Panc1 (cell line): ENCODE measurements at regions not wholly inside any gene's neighbourhood (a gene's known extent, or its start where the extent isn't known, plus 50 kb on each side); places are given as distances from the start of the nearest gene placed in this dataset.
"Not testable (repeated sequence)": the region's sequence is repeated elsewhere in the genome, so short reads cannot be mapped to it uniquely, and the experiment has no call there.

Experiments used
- ATAC-seq: fragments of 200-7000 bp; cut with Tn5 transposase; 2 replicates; pipeline ENCODE4 v1.9.1; 2020; ENCODE audit warnings: mild to moderate bottlenecking, moderate library complexity
- BruUV-seq: library from RNA; stranded (reverse); fragments of 400-500 nt; replicated peaks from 2 replicates; lab custom pipeline; 2021; lab: Mats Ljungman, UMichigan
- CTCF ChIA-PET: fragments of 300-600 bp; sonication (Branson Sonifier 250); formaldehyde crosslinking; loops from one replicate; lab custom pipeline; 2022; ENCODE audit warnings: antibody characterized with exemption; lab: Charles Lee
- POLR2A ChIA-PET: fragments of 300-600 bp; sonication (Branson Sonifier 250); formaldehyde crosslinking; loops from one replicate; lab custom pipeline; 2022; ENCODE audit warnings: antibody characterized with exemption; lab: Charles Lee
- DNase-seq: peaks from one replicate; pipeline ENCODE4 v3.0.0-alpha.2; 2010; ENCODE audit warnings: low read depth, low spot score
- H3K27ac ChIP-seq: 2 replicates; pipeline ENCODE4 v1.5.1; 2011; ENCODE audit warnings: mild to moderate bottlenecking, low read length, inconsistent platforms
- H3K27me3 ChIP-seq: fragments of 200-500 bp; sonication (Bioruptor generic); 2 replicates; pipeline ENCODE4 v1.6.0; 2014; ENCODE audit warnings: low read length, inconsistent platforms; ENCODE audit not compliant: control insufficient read depth, insufficient read depth
- H3K36me3 ChIP-seq: fragments of 200-500 bp; sonication (Bioruptor generic); 2 replicates; pipeline ENCODE4 v1.5.1; 2014; ENCODE audit warnings: inconsistent platforms, mild to moderate bottlenecking, low read length, moderate library complexity; ENCODE audit not compliant: control insufficient read depth, insufficient read depth
- H3K4me1 ChIP-seq: 2 replicates; pipeline ENCODE4 v1.5.1; 2011; ENCODE audit warnings: inconsistent platforms, mild to moderate bottlenecking, low read length, moderate library complexity; ENCODE audit not compliant: control insufficient read depth, insufficient read depth
- H3K4me3 ChIP-seq, 2 experiments: 2 replicates each; pipeline ENCODE4 v1.5.1; 2011 to 2012; ENCODE audit warnings: low read depth in 2 of 2, low read length in 2 of 2, mild to moderate bottlenecking in 2 of 2, inconsistent platforms in 1 of 2, moderate library complexity in 1 of 2
- H3K9me3 ChIP-seq: fragments of 200-500 bp; sonication (Bioruptor generic); 2 replicates; pipeline ENCODE4 v1.5.1; 2014; ENCODE audit warnings: low read depth, mild to moderate bottlenecking, inconsistent platforms, low read length, moderate library complexity; ENCODE audit not compliant: control insufficient read depth, insufficient read depth
- POLR2AphosphoS5 ChIP-seq: IDR thresholded peaks from 2 replicates; pipeline ENCODE4 v1.6.1; 2012; ENCODE audit warnings: mild to moderate bottlenecking, low read depth, low read length, moderate library complexity
- REST ChIP-seq, 2 experiments: IDR thresholded peaks; 2 replicates each; pipeline ENCODE4 v1.6.1; 2011 to 2012; ENCODE audit warnings: low read depth in 2 of 2, control low read depth in 1 of 2, low read length in 1 of 2, mild to moderate bottlenecking in 1 of 2, moderate library complexity in 1 of 2; ENCODE audit not compliant: insufficient read depth in 1 of 2
- SIN3A ChIP-seq: IDR thresholded peaks from 2 replicates; pipeline ENCODE4 v1.6.1; 2012; ENCODE audit warnings: low read depth, mild to moderate bottlenecking, low read length, moderate library complexity, borderline replicate concordance; ENCODE audit not compliant: insufficient read depth
- TCF7L2 ChIP-seq: IDR thresholded peaks from 2 replicates; pipeline ENCODE4 v1.6.1; 2011; ENCODE audit warnings: mild to moderate bottlenecking, low read depth, low read length, inconsistent platforms
- in situ Hi-C: cut with HindIII; loops from 2 replicates; pipeline ENCODE4 v1.10.0; 2016; ENCODE audit warnings: low sequenced_read_pairs, low pct_unique_long_range_greater_than_20kb
- intact Hi-C: fragments of 100-400 bp; cut with micrococcal nuclease; formaldehyde crosslinking; loops from one replicate; pipeline ENCODE4 v1.10.0; 2022; ENCODE audit not compliant: unreplicated experiment
- TF ChIP-seq, protein P1 (sequence below): fragments of 450-650 bp; IDR thresholded peaks from 2 replicates; pipeline ENCODE4 v1.5.1; 2017; ENCODE audit warnings: mild to moderate bottlenecking

- DNase-seq = no peak
- Histone ChIP-seq H3K9me3 (no peaks in the 10 kb centered on the region), H3K4me1 (no peaks in the 10 kb centered on the region), H3K36me3 (no peaks in the 10 kb centered on the region), H3K27ac (no peak overlapping the region), H3K4me3 (no peak overlapping the region), H3K27me3 (peaks cover 16% of the 10 kb centered on the region)
- no TSS peak for BruUV-seq
- TF ChIP-seq POLR2AphosphoS5 (no peak), REST (IDR thresholded peaks at IDR 0.05; ENCODE audit: insufficient read depth in 1 of 2, low read depth in 2 of 2, low read length in 1 of 2) (no peak), TCF7L2 (no peak), SIN3A (no peak)
- TF ChIP-seq, protein P1, sequence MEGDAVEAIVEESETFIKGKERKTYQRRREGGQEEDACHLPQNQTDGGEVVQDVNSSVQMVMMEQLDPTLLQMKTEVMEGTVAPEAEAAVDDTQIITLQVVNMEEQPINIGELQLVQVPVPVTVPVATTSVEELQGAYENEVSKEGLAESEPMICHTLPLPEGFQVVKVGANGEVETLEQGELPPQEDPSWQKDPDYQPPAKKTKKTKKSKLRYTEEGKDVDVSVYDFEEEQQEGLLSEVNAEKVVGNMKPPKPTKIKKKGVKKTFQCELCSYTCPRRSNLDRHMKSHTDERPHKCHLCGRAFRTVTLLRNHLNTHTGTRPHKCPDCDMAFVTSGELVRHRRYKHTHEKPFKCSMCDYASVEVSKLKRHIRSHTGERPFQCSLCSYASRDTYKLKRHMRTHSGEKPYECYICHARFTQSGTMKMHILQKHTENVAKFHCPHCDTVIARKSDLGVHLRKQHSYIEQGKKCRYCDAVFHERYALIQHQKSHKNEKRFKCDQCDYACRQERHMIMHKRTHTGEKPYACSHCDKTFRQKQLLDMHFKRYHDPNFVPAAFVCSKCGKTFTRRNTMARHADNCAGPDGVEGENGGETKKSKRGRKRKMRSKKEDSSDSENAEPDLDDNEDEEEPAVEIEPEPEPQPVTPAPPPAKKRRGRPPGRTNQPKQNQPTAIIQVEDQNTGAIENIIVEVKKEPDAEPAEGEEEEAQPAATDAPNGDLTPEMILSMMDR = no peak
- in situ Hi-C loops = no loop called here
- POLR2A ChIA-PET = no interaction called here
- intact Hi-C loops = no loop called here
- ATAC-seq = no peak
- CTCF ChIA-PET = interaction anchor here (0.7 to 0.8 kb wide), 2 partner anchors 204 to 269 kb away, joined by 3 read pairs; no protein-coding TSS in a partner anchor
Observed at GRCh38 chr6:166235666-166236292, 68.1 kb upstream of the TBXT start.

DNA sequence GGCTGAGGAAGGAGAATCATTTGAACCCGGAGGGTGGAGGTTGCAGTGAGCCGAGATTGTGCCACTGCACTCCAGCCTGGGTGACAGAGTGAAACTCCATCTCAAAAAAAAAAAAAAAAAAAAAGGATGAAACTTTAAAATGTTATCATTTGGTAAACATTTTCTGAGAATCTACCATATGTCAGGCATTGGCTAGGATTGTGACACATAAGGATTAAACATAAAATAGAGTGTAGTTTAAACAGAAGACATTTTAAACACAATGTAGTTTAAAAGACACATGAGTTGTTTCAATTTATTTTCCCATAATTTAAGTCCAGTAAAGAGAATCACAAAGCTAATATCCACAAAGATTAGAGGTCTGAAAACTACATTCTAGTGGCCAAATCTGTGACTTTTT lies 63.5 kb upstream of the TBXT start:
- H3K27ac ChIP-seq, in situ Hi-C loops, CTCF ChIA-PET, H3K36me3 ChIP-seq, H3K4me3 ChIP-seq, DNase-seq, H3K4me1 ChIP-seq, H3K9me3 ChIP-seq, ATAC-seq, intact Hi-C loops, BruUV-seq, POLR2A ChIA-PET: not testable (repeated sequence)
- H3K27me3 ChIP-seq = peaks cover 20% of the 10 kb centered on the region

GRCh38 chr6:166228839-166229528 lies 61.3 kb upstream of the TBXT start:
- Histone ChIP-seq H3K4me3 (no peak overlapping the region), H3K4me1 (no peaks in the 10 kb centered on the region), H3K9me3 (no peaks in the 10 kb centered on the region), H3K27me3 (peaks cover 20% of the 10 kb centered on the region), H3K27ac (no peak overlapping the region), H3K36me3 (no peaks in the 10 kb centered on the region)
- no TSS peak for BruUV-seq
- ChIA-PET CTCF (no interaction called here), POLR2A (no interaction called here)
- TF ChIP-seq TCF7L2 (no peak), SIN3A (no peak), REST (IDR thresholded peaks at IDR 0.05; ENCODE audit: insufficient read depth in 1 of 2, low read depth in 2 of 2, low read length in 1 of 2) (no peak), POLR2AphosphoS5 (no peak)
- TF ChIP-seq, protein P1 = no peak
- no peak for ATAC-seq
- in situ Hi-C loops (no loop called here), intact Hi-C loops (no loop called here)
- DNase-seq = no peak
